ENCODE measurements at regions not wholly inside any gene's neighbourhood (a gene's known extent, or its start where the extent isn't known, plus 50 kb on each side); places are given as distances from the start of the nearest gene placed in this dataset.

DNA sequence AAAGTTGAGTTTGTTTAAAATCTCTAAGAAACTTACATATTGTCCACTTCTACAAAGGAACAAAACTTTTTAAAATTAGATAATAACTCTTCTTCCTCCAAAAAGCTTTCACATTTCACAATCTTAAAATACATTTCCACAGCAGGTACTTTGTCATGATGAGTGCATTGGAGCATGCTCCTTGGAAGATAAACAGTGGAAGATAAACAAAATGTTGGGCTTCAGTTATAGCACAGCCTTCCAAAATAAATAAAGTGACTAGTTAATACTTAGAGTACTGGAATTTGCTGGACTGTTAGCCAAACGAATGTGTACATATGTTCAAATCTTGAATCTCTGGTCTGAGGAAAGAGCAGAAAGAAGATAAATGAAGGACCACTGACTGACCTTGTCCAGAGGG is 54.9 kb upstream of the PDE5A start:
- Histone ChIP-seq H3K4me3 (ENCODE audit: low read length) (no peak overlapping the region), H4K20me1 (ENCODE audit: insufficient read depth) (no peaks in the 10 kb centered on the region), H3K27ac (ENCODE audit: low read length) (no peak overlapping the region), H2AFZ (ENCODE audit: low read depth, low read length) (no peak overlapping the region), H3K9me3 (ENCODE audit: low read length) (no peaks in the 10 kb centered on the region), H3K79me2 (replicated peaks; ENCODE audit: insufficient read depth, low read length) (no peaks in the 10 kb centered on the region), H3K9ac (ENCODE audit: low read length) (no peak overlapping the region), H3K27me3 (ENCODE audit: insufficient read depth, low read depth, low read length) (no peaks in the 10 kb centered on the region), H3K36me3 (ENCODE audit: insufficient read depth, low read length) (no peaks in the 10 kb centered on the region), H3K4me2 (ENCODE audit: low read length) (no peak overlapping the region), H3F3A (ENCODE audit: insufficient read depth, low read length, poor library complexity, severe bottlenecking) (no peaks in the 10 kb centered on the region), H3K9me2 (ENCODE audit: insufficient read depth, low read length) (no peaks in the 10 kb centered on the region)
- TF ChIP-seq, protein P1, sequence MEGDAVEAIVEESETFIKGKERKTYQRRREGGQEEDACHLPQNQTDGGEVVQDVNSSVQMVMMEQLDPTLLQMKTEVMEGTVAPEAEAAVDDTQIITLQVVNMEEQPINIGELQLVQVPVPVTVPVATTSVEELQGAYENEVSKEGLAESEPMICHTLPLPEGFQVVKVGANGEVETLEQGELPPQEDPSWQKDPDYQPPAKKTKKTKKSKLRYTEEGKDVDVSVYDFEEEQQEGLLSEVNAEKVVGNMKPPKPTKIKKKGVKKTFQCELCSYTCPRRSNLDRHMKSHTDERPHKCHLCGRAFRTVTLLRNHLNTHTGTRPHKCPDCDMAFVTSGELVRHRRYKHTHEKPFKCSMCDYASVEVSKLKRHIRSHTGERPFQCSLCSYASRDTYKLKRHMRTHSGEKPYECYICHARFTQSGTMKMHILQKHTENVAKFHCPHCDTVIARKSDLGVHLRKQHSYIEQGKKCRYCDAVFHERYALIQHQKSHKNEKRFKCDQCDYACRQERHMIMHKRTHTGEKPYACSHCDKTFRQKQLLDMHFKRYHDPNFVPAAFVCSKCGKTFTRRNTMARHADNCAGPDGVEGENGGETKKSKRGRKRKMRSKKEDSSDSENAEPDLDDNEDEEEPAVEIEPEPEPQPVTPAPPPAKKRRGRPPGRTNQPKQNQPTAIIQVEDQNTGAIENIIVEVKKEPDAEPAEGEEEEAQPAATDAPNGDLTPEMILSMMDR (IDR thresholded peaks at IDR 0.05; ENCODE audit: poor library complexity, severe bottlenecking): no peak
- TF ChIP-seq EP300 (conservative IDR thresholded peaks at IDR 0.05; ENCODE audit: poor library complexity, severe bottlenecking) (no peak), RAD21 (conservative IDR thresholded peaks at IDR 0.05) (no peak), EZH2 (IDR thresholded peaks at IDR 0.05; ENCODE audit: borderline replicate concordance, insufficient read depth, low read length, poor library complexity, severe bottlenecking) (no peak)

DNA sequence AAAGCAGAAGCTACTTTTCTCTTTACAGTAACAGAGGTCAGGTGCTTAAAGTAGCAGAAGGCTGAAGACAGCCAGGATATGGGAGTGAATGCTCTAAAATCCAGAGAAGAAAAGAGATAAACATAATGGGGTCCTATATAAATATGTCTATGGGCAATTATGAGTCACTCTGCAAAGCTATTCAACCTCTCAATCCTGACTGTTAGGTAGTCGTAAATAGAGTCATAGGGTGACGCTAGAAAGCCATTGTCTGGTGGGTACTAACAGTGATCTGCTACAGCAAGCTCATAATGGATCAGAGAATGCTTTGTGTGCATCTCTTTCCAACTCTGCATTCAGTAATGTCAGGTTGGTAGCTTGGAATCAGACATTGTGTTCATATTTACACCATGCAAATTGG is 53.5 kb upstream of the PDE5A start:
- H3K79me2 ChIP-seq (replicated peaks; ENCODE audit: insufficient read depth, low read length): no peaks in the 10 kb centered on the region
- no peak overlapping the region for H3K4me3 ChIP-seq (ENCODE audit: low read length)
- no peaks in the 10 kb centered on the region for H3K36me3 ChIP-seq (ENCODE audit: insufficient read depth, low read length)
- no peak overlapping the region for H3K27ac ChIP-seq (ENCODE audit: low read length)
- H3K4me2 ChIP-seq (ENCODE audit: low read length): no peak overlapping the region
- no peaks in the 10 kb centered on the region for H3K9me3 ChIP-seq (ENCODE audit: low read length)
- no peak overlapping the region for H2AFZ ChIP-seq (ENCODE audit: low read depth, low read length)
- no peaks in the 10 kb centered on the region for H4K20me1 ChIP-seq (ENCODE audit: insufficient read depth)
- TF ChIP-seq POLR2AphosphoS5 (IDR thresholded peaks at IDR 0.05): no peak
- H3K9me2 ChIP-seq (ENCODE audit: insufficient read depth, low read length): no peaks in the 10 kb centered on the region
- H3K27me3 ChIP-seq (ENCODE audit: insufficient read depth, low read depth, low read length): no peaks in the 10 kb centered on the region
- H3K9ac ChIP-seq (ENCODE audit: low read length): no peak overlapping the region
- H3F3A ChIP-seq (ENCODE audit: insufficient read depth, low read length, poor library complexity, severe bottlenecking): no peaks in the 10 kb centered on the region

DNA sequence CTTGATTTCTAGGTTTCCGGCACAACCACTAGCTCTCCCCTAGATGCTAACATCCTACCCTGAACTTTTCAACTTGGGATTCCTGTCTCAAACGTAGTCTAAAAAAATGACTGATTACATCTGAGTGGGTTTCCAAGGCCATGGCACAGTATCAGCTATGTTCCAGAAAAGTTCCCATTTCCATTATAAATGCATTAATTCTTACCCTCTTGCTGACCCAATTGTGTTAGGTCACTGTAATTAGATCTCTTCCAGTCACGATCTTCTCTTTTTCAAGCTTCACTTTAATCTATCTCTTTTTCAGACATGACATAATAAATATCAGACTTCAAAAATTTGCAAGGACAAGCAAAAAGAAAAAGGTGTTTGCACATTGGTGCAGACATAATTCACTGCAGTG is 50.6 kb upstream of the PDE5A start:
- H3K27me3 ChIP-seq (ENCODE audit: insufficient read depth, low read depth, low read length): no peaks in the 10 kb centered on the region
- no peak overlapping the region for H2AFZ ChIP-seq (ENCODE audit: low read depth, low read length)
- no peak overlapping the region for H3K4me2 ChIP-seq (ENCODE audit: low read length)
- no peaks in the 10 kb centered on the region for H3K79me2 ChIP-seq (replicated peaks; ENCODE audit: insufficient read depth, low read length)
- TF ChIP-seq RAD21 (conservative IDR thresholded peaks at IDR 0.05) (no peak), SMC3 (conservative IDR thresholded peaks at IDR 0.05; ENCODE audit: poor library complexity) (no peak), EZH2 (IDR thresholded peaks at IDR 0.05; ENCODE audit: borderline replicate concordance, insufficient read depth, low read length, poor library complexity, severe bottlenecking) (no peak), EP300 (conservative IDR thresholded peaks at IDR 0.05; ENCODE audit: poor library complexity, severe bottlenecking) (no peak), MXI1 (conservative IDR thresholded peaks at IDR 0.05; ENCODE audit: poor library complexity, severe bottlenecking) (no peak), TAF1 (IDR thresholded peaks at IDR 0.05; ENCODE audit: low read depth) (no peak), POLR2AphosphoS5 (IDR thresholded peaks at IDR 0.05) (no peak)
- TF ChIP-seq, protein P2, sequence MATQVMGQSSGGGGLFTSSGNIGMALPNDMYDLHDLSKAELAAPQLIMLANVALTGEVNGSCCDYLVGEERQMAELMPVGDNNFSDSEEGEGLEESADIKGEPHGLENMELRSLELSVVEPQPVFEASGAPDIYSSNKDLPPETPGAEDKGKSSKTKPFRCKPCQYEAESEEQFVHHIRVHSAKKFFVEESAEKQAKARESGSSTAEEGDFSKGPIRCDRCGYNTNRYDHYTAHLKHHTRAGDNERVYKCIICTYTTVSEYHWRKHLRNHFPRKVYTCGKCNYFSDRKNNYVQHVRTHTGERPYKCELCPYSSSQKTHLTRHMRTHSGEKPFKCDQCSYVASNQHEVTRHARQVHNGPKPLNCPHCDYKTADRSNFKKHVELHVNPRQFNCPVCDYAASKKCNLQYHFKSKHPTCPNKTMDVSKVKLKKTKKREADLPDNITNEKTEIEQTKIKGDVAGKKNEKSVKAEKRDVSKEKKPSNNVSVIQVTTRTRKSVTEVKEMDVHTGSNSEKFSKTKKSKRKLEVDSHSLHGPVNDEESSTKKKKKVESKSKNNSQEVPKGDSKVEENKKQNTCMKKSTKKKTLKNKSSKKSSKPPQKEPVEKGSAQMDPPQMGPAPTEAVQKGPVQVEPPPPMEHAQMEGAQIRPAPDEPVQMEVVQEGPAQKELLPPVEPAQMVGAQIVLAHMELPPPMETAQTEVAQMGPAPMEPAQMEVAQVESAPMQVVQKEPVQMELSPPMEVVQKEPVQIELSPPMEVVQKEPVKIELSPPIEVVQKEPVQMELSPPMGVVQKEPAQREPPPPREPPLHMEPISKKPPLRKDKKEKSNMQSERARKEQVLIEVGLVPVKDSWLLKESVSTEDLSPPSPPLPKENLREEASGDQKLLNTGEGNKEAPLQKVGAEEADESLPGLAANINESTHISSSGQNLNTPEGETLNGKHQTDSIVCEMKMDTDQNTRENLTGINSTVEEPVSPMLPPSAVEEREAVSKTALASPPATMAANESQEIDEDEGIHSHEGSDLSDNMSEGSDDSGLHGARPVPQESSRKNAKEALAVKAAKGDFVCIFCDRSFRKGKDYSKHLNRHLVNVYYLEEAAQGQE (IDR thresholded peaks at IDR 0.05; ENCODE audit: borderline replicate concordance): no peak
- TF ChIP-seq, protein P1 (IDR thresholded peaks at IDR 0.05; ENCODE audit: poor library complexity, severe bottlenecking): no peak
- no peak overlapping the region for H3K9ac ChIP-seq (ENCODE audit: low read length)
- H3K9me2 ChIP-seq (ENCODE audit: insufficient read depth, low read length): no peaks in the 10 kb centered on the region
- no peak overlapping the region for H3K4me3 ChIP-seq (ENCODE audit: low read length)
- no peaks in the 10 kb centered on the region for H3K36me3 ChIP-seq (ENCODE audit: insufficient read depth, low read length)
- H3K27ac ChIP-seq (ENCODE audit: low read length): no peak overlapping the region
- H3K9me3 ChIP-seq (ENCODE audit: low read length): no peaks in the 10 kb centered on the region
- H3F3A ChIP-seq (ENCODE audit: insufficient read depth, low read length, poor library complexity, severe bottlenecking): no peaks in the 10 kb centered on the region
- no peaks in the 10 kb centered on the region for H4K20me1 ChIP-seq (ENCODE audit: insufficient read depth)

Measured in neural cell (in vitro differentiated cells).